ENCODE measurements at regions not wholly inside any gene's neighbourhood (a gene's known extent, or its start where the extent isn't known, plus 50 kb on each side); places are given as distances from the start of the nearest gene placed in this dataset.
"Not testable (repeated sequence)": the region's sequence is repeated elsewhere in the genome, so short reads cannot be mapped to it uniquely, and the experiment has no call there.

GRCh38 chr1:149244621-149245020 is 141.3 kb upstream of the NBPF9 start:
- intact Hi-C loops (cut with micrococcal nuclease); DNase-seq; H3K4me3 Mint-ChIP-seq; H3K27me3 Mint-ChIP-seq; H3K36me3 Mint-ChIP-seq (ENCODE audit: low read depth); H3K4me1 Mint-ChIP-seq; H3K9me3 Mint-ChIP-seq; H3K27ac Mint-ChIP-seq: not testable (repeated sequence)

GRCh38 chr1:149246212-149246611 is 142.9 kb upstream of the NBPF9 start:
- H3K9me3 Mint-ChIP-seq; H3K4me1 Mint-ChIP-seq; DNase-seq; H3K4me3 Mint-ChIP-seq; H3K36me3 Mint-ChIP-seq (ENCODE audit: low read depth); H3K27ac Mint-ChIP-seq; intact Hi-C loops (cut with micrococcal nuclease); H3K27me3 Mint-ChIP-seq: not testable (repeated sequence)

- H3K4me1 Mint-ChIP-seq; H3K9me3 Mint-ChIP-seq; DNase-seq; H3K27me3 Mint-ChIP-seq; intact Hi-C loops (cut with micrococcal nuclease); H3K4me3 Mint-ChIP-seq; H3K27ac Mint-ChIP-seq; H3K36me3 Mint-ChIP-seq (ENCODE audit: low read depth): not testable (repeated sequence)
Observed at GRCh38 chr1:149248610-149249009, 145.3 kb upstream of the NBPF9 start.

GRCh38 chr1:149249850-149250467 is 146.6 kb upstream of the NBPF9 start:
- H3K4me3 Mint-ChIP-seq; H3K9me3 Mint-ChIP-seq; H3K4me1 Mint-ChIP-seq; H3K27ac Mint-ChIP-seq; H3K36me3 Mint-ChIP-seq (ENCODE audit: low read depth); intact Hi-C loops (cut with micrococcal nuclease); H3K27me3 Mint-ChIP-seq: not testable (repeated sequence)
- DNase-seq: peak; percentile 30

GRCh38 chr1:149254894-149255847 is 151.8 kb upstream of the NBPF9 start:
- intact Hi-C loops (cut with micrococcal nuclease); H3K27ac Mint-ChIP-seq; H3K27me3 Mint-ChIP-seq; H3K4me3 Mint-ChIP-seq; DNase-seq; H3K4me1 Mint-ChIP-seq; H3K9me3 Mint-ChIP-seq; H3K36me3 Mint-ChIP-seq (ENCODE audit: low read depth): not testable (repeated sequence)

GRCh38 chr1:149260284-149260683 is 156.9 kb upstream of the NBPF9 start:
- H3K4me3 Mint-ChIP-seq; H3K27ac Mint-ChIP-seq; H3K27me3 Mint-ChIP-seq; H3K4me1 Mint-ChIP-seq; intact Hi-C loops (cut with micrococcal nuclease); DNase-seq; H3K9me3 Mint-ChIP-seq; H3K36me3 Mint-ChIP-seq (ENCODE audit: low read depth): not testable (repeated sequence)

GRCh38 chr1:149260736-149261340 is 157.5 kb upstream of the NBPF9 start:
- intact Hi-C loops (cut with micrococcal nuclease); H3K4me3 Mint-ChIP-seq; H3K4me1 Mint-ChIP-seq; H3K27ac Mint-ChIP-seq; H3K27me3 Mint-ChIP-seq; H3K36me3 Mint-ChIP-seq (ENCODE audit: low read depth); H3K9me3 Mint-ChIP-seq: not testable (repeated sequence)
- DNase-seq: peak; percentile 39

- H3K9me3 Mint-ChIP-seq; H3K27me3 Mint-ChIP-seq; H3K4me1 Mint-ChIP-seq; DNase-seq; H3K36me3 Mint-ChIP-seq (ENCODE audit: low read depth); H3K27ac Mint-ChIP-seq; intact Hi-C loops (cut with micrococcal nuclease); H3K4me3 Mint-ChIP-seq: not testable (repeated sequence)
Observed at GRCh38 chr1:149267287-149267686, 163.9 kb upstream of the NBPF9 start.

- H3K27ac Mint-ChIP-seq; H3K36me3 Mint-ChIP-seq (ENCODE audit: low read depth); intact Hi-C loops (cut with micrococcal nuclease); H3K4me3 Mint-ChIP-seq; H3K9me3 Mint-ChIP-seq; H3K27me3 Mint-ChIP-seq; DNase-seq; H3K4me1 Mint-ChIP-seq: not testable (repeated sequence)
Observed at GRCh38 chr1:149269001-149269702, 165.8 kb upstream of the NBPF9 start.

- intact Hi-C loops (cut with micrococcal nuclease); DNase-seq; H3K4me3 Mint-ChIP-seq; H3K27me3 Mint-ChIP-seq; H3K9me3 Mint-ChIP-seq; H3K4me1 Mint-ChIP-seq; H3K27ac Mint-ChIP-seq; H3K36me3 Mint-ChIP-seq (ENCODE audit: low read depth): not testable (repeated sequence)
Observed at GRCh38 chr1:149269833-149270232, 166.5 kb upstream of the NBPF9 start.

- H3K4me3 Mint-ChIP-seq; H3K36me3 Mint-ChIP-seq (ENCODE audit: low read depth); H3K27ac Mint-ChIP-seq; H3K9me3 Mint-ChIP-seq; H3K4me1 Mint-ChIP-seq; DNase-seq; H3K27me3 Mint-ChIP-seq; intact Hi-C loops (cut with micrococcal nuclease): not testable (repeated sequence)
Observed at GRCh38 chr1:149274493-149274892, 171.1 kb upstream of the NBPF9 start.

GRCh38 chr1:149275802-149276201 is 172.5 kb upstream of the NBPF9 start:
- H3K36me3 Mint-ChIP-seq (ENCODE audit: low read depth); intact Hi-C loops (cut with micrococcal nuclease); H3K4me3 Mint-ChIP-seq; H3K9me3 Mint-ChIP-seq; DNase-seq; H3K27ac Mint-ChIP-seq; H3K27me3 Mint-ChIP-seq; H3K4me1 Mint-ChIP-seq: not testable (repeated sequence)

- H3K9me3 Mint-ChIP-seq; H3K27me3 Mint-ChIP-seq; H3K36me3 Mint-ChIP-seq (ENCODE audit: low read depth); intact Hi-C loops (cut with micrococcal nuclease); H3K27ac Mint-ChIP-seq; H3K4me1 Mint-ChIP-seq; H3K4me3 Mint-ChIP-seq; DNase-seq: not testable (repeated sequence)
Observed at GRCh38 chr1:149276496-149276895, 173.1 kb upstream of the NBPF9 start.

- H3K36me3 Mint-ChIP-seq (ENCODE audit: low read depth); H3K9me3 Mint-ChIP-seq; H3K27ac Mint-ChIP-seq; H3K27me3 Mint-ChIP-seq; H3K4me1 Mint-ChIP-seq; intact Hi-C loops (cut with micrococcal nuclease); H3K4me3 Mint-ChIP-seq; DNase-seq: not testable (repeated sequence)
Observed at GRCh38 chr1:149278156-149278555, 174.8 kb upstream of the NBPF9 start.
